SK-N-MC (cell line): ENCODE measurements at regions not wholly inside any gene's neighbourhood (a gene's known extent, or its start where the extent isn't known, plus 50 kb on each side); places are given as distances from the start of the nearest gene placed in this dataset.

Experiments
- EZH2 ChIP-seq: fragments of 200-600 bp; sonication (generic); IDR thresholded peaks from one replicate; pipeline ENCODE4 v1.6.1; 2017; ENCODE audit warnings: antibody characterized with exemption
- POLR2AphosphoS5 ChIP-seq: IDR thresholded peaks from 2 replicates; pipeline ENCODE4 v1.6.1; 2012; ENCODE audit warnings: mild to moderate bottlenecking, low read depth, low read length, borderline replicate concordance

- TF ChIP-seq POLR2AphosphoS5: no peak
- TF ChIP-seq EZH2: no peak
Measured at GRCh38 chr7:114152314-114152938, 233.6 kb upstream of the PPP1R3A start.
